ENCODE measurements at regions not wholly inside any gene's neighbourhood (a gene's known extent, or its start where the extent isn't known, plus 50 kb on each side); places are given as distances from the start of the nearest gene placed in this dataset.

- TF ChIP-seq CTCF (IDR thresholded peaks at IDR 0.05; ENCODE audit: low read depth, low read length, missing input control): no peak
- no peak for TF ChIP-seq NR2F2 (IDR thresholded peaks at IDR 0.05)
Measured at GRCh38 chr22:22084089-22084711, 101.6 kb upstream of the TOP3B start (continued).

- WGBS: 74% methylated on average over 5 of the region's 5 CpGs
- no peak for TF ChIP-seq EGR1 (IDR thresholded peaks at IDR 0.05; ENCODE audit: low read depth in 2 of 2)
- no peak for TF ChIP-seq MAX (IDR thresholded peaks at IDR 0.05)
- no peak for TF ChIP-seq JUND (IDR thresholded peaks at IDR 0.05)
- no peak for TF ChIP-seq GABPA (IDR thresholded peaks at IDR 0.05 in 1 of 2, conservative IDR thresholded peaks at IDR 0.05 in 1 of 2)
- no peak for TF ChIP-seq HNF4G (IDR thresholded peaks at IDR 0.05)
- H3K27me3 ChIP-seq (ENCODE audit: control insufficient read depth in 4 of 4, insufficient read depth in 4 of 4, low read length in 3 of 4): no peaks in the 10 kb centered on the region
- H3K9me3 ChIP-seq (ENCODE audit: control insufficient read depth in 4 of 4, low read length in 3 of 4): no peaks in the 10 kb centered on the region
- no peaks in the 10 kb centered on the region for H3K36me3 ChIP-seq (ENCODE audit: control insufficient read depth in 4 of 4, insufficient read depth in 3 of 4, low read depth in 1 of 4, low read length in 3 of 4)
- no peak overlapping the region for H3K27ac ChIP-seq (ENCODE audit: low read depth in 1 of 2, low read length in 2 of 2)
- no peak overlapping the region for H3K9ac ChIP-seq (ENCODE audit: low read depth in 1 of 2, low read length in 2 of 2)
- DNase-seq (ENCODE audit: low spot score): no peak
- peaks cover 2 to 3% (median 2%) of the 10 kb centered on the region in 4 donors for H3K4me1 ChIP-seq (ENCODE audit: control insufficient read depth in 4 of 4, insufficient read depth in 4 of 4, low read length in 3 of 4)
- H3K4me3 ChIP-seq (ENCODE audit: low read depth in 1 of 3, low read length in 3 of 3): no peak overlapping the region
Measured at GRCh38 chr22:22082960-22083359, 100.4 kb upstream of the TOP3B start.

DNA sequence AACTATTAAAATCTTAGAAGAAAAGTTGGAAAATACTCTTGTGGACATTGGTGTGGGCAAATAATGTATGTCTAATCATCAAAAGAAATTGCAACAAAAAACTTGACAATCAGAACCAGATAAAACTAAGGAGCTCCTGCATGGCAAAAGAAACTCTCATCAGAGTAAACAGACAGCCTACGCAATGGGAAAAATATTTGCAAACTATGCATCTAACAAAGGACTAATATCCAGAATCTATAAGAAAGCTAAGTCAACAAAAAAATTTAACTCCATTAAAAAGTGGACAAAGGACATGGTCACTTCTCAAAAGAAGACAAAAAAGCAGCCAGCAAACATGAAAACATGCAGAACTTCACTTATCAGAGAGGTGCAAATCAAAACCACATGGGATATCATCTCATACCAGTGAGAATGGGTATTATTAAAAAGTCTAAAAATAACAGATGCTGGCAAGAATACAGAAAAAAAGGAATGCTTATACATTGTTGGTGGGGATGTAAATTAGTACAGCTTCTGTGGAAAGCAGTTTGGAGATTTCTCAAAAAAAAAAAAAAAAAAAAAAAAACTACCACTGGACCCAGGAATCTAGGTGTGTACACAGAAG is 99.7 kb upstream of the TOP3B start:
- no peak for TF ChIP-seq YY1 (IDR thresholded peaks at IDR 0.05)
- TF ChIP-seq JUND (IDR thresholded peaks at IDR 0.05): no peak
- no peak for TF ChIP-seq HNF4G (IDR thresholded peaks at IDR 0.05)
- TF ChIP-seq NR2F2 (IDR thresholded peaks at IDR 0.05): no peak
- TF ChIP-seq, protein P1, sequence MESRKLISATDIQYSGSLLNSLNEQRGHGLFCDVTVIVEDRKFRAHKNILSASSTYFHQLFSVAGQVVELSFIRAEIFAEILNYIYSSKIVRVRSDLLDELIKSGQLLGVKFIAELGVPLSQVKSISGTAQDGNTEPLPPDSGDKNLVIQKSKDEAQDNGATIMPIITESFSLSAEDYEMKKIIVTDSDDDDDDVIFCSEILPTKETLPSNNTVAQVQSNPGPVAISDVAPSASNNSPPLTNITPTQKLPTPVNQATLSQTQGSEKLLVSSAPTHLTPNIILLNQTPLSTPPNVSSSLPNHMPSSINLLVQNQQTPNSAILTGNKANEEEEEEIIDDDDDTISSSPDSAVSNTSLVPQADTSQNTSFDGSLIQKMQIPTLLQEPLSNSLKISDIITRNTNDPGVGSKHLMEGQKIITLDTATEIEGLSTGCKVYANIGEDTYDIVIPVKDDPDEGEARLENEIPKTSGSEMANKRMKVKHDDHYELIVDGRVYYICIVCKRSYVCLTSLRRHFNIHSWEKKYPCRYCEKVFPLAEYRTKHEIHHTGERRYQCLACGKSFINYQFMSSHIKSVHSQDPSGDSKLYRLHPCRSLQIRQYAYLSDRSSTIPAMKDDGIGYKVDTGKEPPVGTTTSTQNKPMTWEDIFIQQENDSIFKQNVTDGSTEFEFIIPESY (IDR thresholded peaks at IDR 0.05): no peak
- no peak for TF ChIP-seq RXRA (IDR thresholded peaks at IDR 0.05)
- no peak for TF ChIP-seq MAX (IDR thresholded peaks at IDR 0.05)
- TF ChIP-seq FOXA2 (IDR thresholded peaks at IDR 0.05): no peak
- TF ChIP-seq GABPA (IDR thresholded peaks at IDR 0.05 in 1 of 2, conservative IDR thresholded peaks at IDR 0.05 in 1 of 2): no peak
- no peak for TF ChIP-seq EGR1 (IDR thresholded peaks at IDR 0.05; ENCODE audit: low read depth in 2 of 2)
- TF ChIP-seq TAF1 (conservative IDR thresholded peaks at IDR 0.05): no peak
- TF ChIP-seq CTCF (IDR thresholded peaks at IDR 0.05; ENCODE audit: low read depth, low read length, missing input control): no peak
- no peak for TF ChIP-seq FOXA1 (IDR thresholded peaks at IDR 0.05)
- TF ChIP-seq RAD21 (IDR thresholded peaks at IDR 0.05): no peak
- no peak for TF ChIP-seq REST (IDR thresholded peaks at IDR 0.05)
- no peak for TF ChIP-seq HNF4A (conservative IDR thresholded peaks at IDR 0.05)
- H3K36me3 ChIP-seq (ENCODE audit: control insufficient read depth in 4 of 4, insufficient read depth in 3 of 4, low read depth in 1 of 4, low read length in 3 of 4): no peaks in the 10 kb centered on the region
- H3K27ac ChIP-seq (ENCODE audit: low read depth in 1 of 2, low read length in 2 of 2): no peak overlapping the region
- no peaks in the 10 kb centered on the region for H3K4me1 ChIP-seq (ENCODE audit: control insufficient read depth in 4 of 4, insufficient read depth in 4 of 4, low read length in 3 of 4)
- 96% methylated on average over 1 of the region's 1 CpG for WGBS
- H3K4me3 ChIP-seq (ENCODE audit: low read depth in 1 of 3, low read length in 3 of 3): no peak overlapping the region
- no peak for DNase-seq (ENCODE audit: low spot score)
- H3K27me3 ChIP-seq (ENCODE audit: control insufficient read depth in 4 of 4, insufficient read depth in 4 of 4, low read length in 3 of 4): no peaks in the 10 kb centered on the region
- H3K9ac ChIP-seq (ENCODE audit: low read depth in 1 of 2, low read length in 2 of 2): no peak overlapping the region
- H3K9me3 ChIP-seq (ENCODE audit: control insufficient read depth in 4 of 4, low read length in 3 of 4): no peaks in the 10 kb centered on the region
